ENCODE measurements at regions not wholly inside any gene's neighbourhood (a gene's known extent, or its start where the extent isn't known, plus 50 kb on each side); places are given as distances from the start of the nearest gene placed in this dataset.

DNA sequence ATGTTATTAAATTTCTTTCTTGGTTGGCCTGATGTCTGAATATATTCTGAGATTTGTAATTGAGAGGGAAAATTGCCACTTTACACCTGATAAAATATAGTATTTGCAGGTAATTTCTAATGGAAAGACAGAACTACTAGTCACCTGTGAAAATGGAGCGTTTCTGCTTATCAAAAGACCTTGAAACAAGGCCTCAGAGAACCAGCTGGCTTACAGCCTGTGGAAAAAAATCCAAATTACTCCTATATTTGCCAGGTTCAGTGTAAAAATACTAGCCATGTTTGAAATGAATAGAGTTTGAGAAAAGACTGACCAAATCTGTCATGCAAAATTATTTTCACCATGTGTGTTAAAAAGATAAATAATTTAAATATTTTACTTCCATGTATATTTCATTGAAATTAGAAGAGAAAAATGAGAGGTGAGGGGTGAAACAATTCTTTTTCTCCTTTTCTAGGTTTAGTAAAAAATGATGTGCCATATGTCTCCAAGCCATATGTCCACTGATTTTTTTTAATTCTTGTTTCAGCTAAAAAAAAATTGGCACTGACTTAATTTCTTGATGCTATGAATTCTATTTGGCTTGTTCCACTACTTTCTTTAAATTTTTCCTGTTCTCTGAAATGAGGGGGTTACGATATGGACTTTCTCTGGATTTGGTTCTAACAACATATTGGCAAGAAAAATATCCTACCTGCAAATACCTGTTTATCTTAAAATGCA is 464.9 kb downstream of the GRXCR1 start:
- TF ChIP-seq, protein P1, sequence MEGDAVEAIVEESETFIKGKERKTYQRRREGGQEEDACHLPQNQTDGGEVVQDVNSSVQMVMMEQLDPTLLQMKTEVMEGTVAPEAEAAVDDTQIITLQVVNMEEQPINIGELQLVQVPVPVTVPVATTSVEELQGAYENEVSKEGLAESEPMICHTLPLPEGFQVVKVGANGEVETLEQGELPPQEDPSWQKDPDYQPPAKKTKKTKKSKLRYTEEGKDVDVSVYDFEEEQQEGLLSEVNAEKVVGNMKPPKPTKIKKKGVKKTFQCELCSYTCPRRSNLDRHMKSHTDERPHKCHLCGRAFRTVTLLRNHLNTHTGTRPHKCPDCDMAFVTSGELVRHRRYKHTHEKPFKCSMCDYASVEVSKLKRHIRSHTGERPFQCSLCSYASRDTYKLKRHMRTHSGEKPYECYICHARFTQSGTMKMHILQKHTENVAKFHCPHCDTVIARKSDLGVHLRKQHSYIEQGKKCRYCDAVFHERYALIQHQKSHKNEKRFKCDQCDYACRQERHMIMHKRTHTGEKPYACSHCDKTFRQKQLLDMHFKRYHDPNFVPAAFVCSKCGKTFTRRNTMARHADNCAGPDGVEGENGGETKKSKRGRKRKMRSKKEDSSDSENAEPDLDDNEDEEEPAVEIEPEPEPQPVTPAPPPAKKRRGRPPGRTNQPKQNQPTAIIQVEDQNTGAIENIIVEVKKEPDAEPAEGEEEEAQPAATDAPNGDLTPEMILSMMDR (IDR thresholded peaks at IDR 0.05; ENCODE audit: low read depth, low read length, missing control alignments), result no peak
- in situ Hi-C loops (cut with HindIII; ENCODE audit: low sequenced_read_pairs), result no loop called here
- H3K4me3 ChIP-seq (ENCODE audit: low read depth, low read length), result no peak overlapping the region
- DNase-seq (ENCODE audit: low read depth), result no peak

DNA sequence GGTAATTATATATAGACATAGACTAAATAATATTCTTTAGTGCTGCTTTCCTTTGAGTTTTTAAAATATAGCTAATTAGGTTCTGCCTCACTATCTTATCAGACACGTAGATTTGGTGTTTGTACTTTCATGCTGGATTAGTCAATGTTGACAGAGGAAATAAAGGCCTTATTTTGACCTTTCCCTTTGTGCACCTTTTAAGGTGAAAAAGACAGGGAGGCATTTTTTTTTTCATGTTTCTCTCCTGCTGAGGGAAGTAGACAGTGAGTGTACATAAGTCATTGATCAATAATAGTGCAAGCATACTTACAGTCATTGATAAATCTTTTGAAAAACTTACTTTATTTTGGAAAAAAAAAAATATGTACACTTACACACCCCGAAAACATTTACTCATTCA is 467.8 kb downstream of the GRXCR1 start:
- no peak for DNase-seq (ENCODE audit: low read depth)
- TF ChIP-seq, protein P1 (IDR thresholded peaks at IDR 0.05; ENCODE audit: low read depth, low read length, missing control alignments), result no peak

DNA sequence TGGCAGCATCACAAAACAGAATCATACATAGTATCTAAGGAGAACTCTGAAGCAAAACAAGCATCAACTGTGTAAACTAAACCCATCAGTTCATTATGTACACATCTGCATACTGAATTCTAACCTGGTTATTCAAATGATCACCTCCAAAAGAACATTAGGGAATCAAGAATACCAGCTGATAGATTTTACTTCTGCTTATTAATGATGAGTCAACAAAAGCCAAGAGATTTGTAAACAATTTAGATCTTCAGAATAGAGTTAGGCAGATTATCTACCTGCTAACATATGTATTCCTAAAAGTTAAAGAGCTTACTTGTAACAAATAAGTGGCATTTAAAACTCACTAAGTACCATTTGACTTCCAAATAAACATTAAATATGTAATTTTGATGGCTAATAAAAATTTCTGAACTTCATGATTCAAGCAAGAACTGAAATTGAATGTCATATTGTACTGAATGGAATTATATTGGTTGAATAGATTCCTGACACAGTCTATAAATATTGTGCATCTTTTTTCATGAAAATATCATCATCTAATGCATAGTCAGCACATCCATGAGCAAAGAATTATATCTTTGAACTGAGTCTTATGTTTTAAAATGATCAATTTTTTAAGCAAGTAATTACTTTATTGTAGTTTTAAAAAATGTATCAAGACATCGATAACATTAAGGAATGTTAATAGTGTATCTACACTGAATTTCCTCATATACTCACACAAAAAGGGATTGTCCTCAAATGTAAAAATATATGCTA is 470.5 kb downstream of the GRXCR1 start:
- no peak for DNase-seq (ENCODE audit: low read depth)
- in situ Hi-C loops (cut with HindIII; ENCODE audit: low sequenced_read_pairs), result no loop called here
- H3K4me3 ChIP-seq (ENCODE audit: low read depth, low read length), result no peak overlapping the region
- TF ChIP-seq, protein P1 (IDR thresholded peaks at IDR 0.05; ENCODE audit: low read depth, low read length, missing control alignments), result no peak

More for the DNA sequence above, 467.8 kb downstream of the GRXCR1 start:
- H3K4me3 ChIP-seq (ENCODE audit: low read depth, low read length), result no peak overlapping the region
- in situ Hi-C loops (cut with HindIII; ENCODE audit: low sequenced_read_pairs), result no loop called here

DNA sequence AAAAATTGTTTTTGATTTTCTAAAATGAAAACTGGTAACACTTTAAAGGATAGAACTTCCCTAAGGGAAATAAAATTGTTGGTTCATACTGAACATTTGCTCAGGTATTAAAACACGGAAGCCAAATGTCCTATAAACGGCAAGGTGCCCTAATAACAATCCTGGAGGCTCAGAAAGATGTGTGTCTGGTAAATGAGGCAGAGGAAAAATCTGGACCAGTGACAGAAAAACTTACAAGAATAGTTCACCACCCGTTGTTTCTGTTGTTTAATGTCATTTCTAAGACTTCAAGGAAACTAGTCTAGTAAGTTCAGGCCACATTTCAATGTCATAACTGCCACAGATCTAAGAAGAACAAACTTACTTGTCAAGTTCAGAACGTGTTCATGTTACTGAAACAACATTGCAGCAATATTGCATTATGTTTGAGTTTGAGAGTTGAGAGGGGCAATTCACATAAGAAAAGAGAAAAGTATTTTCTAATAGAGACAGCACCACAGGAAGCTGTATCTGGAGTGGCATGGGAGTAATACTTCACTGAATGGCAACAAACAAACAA is 476.6 kb downstream of the GRXCR1 start:
- TF ChIP-seq, protein P1 (IDR thresholded peaks at IDR 0.05; ENCODE audit: low read depth, low read length, missing control alignments), result no peak

DNA sequence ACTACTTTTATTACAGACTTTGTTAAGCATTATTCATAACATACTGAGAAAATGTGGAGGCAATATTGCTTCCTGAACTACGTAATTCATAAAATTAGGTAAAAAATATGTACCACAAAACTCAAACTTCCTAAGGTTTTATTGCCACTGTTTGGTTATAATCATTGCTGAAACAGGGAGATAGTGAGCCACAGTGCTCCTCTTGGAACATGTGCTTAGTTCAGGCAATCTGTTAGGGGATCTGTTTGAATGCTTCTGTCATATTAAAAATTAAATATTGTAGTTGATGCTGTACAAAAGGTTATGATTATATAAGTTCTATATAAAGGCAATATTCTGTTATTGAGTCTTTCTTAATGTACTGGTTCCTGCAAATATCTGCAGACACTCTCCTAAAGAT is 480.7 kb downstream of the GRXCR1 start:
- no peak overlapping the region for H3K4me3 ChIP-seq (ENCODE audit: low read depth, low read length)
- TF ChIP-seq, protein P1 (IDR thresholded peaks at IDR 0.05; ENCODE audit: low read depth, low read length, missing control alignments), result no peak
- DNase-seq (ENCODE audit: low read depth), result no peak
- in situ Hi-C loops (cut with HindIII; ENCODE audit: low sequenced_read_pairs), result no loop called here

More for the DNA sequence above, 476.6 kb downstream of the GRXCR1 start:
- in situ Hi-C loops (cut with HindIII; ENCODE audit: low sequenced_read_pairs), result no loop called here
- H3K4me3 ChIP-seq (ENCODE audit: low read depth, low read length), result no peak overlapping the region
- DNase-seq (ENCODE audit: low read depth), result peak; percentile 12

DNA sequence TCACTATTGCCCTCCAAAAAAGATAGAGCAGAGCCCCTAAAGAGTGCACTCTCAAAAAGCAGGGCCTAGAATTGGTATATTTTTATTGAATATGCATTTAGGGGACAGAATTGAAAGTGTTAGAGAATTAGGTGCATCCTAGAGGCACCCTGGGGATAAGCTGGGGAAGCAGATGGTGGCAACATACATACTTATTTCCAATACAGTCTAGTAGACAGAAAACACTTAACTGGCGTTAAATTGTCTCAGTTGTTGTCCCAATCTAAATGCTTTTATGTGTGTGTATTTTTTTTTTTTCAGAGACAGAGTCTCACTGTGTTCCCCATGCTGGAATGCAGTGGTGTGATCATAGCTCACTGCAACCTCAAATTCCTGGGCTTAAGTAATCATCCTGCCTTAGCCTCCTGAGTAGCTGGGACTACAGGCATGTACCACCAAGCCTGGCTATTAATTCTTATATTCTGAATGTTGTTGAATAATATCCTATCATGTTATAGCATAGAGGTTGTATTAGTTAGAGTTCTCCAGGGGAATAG is 481.8 kb downstream of the GRXCR1 start:
- no peak for DNase-seq (ENCODE audit: low read depth)
- in situ Hi-C loops (cut with HindIII; ENCODE audit: low sequenced_read_pairs), result no loop called here
- TF ChIP-seq, protein P1 (IDR thresholded peaks at IDR 0.05; ENCODE audit: low read depth, low read length, missing control alignments), result no peak
- no peak overlapping the region for H3K4me3 ChIP-seq (ENCODE audit: low read depth, low read length)
